HG03571 (cell line): ENCODE measurements at regions not wholly inside any gene's neighbourhood (a gene's known extent, or its start where the extent isn't known, plus 50 kb on each side); places are given as distances from the start of the nearest gene placed in this dataset.
"Not testable (repeated sequence)": the region's sequence is repeated elsewhere in the genome, so short reads cannot be mapped to it uniquely, and the experiment has no call there.

Experiments used
- ATAC-seq: cut with Tn5 transposase; IDR thresholded peaks from one replicate; pipeline ENCODE4 v1.9.1; 2021; ENCODE audit not compliant: unreplicated experiment

DNA sequence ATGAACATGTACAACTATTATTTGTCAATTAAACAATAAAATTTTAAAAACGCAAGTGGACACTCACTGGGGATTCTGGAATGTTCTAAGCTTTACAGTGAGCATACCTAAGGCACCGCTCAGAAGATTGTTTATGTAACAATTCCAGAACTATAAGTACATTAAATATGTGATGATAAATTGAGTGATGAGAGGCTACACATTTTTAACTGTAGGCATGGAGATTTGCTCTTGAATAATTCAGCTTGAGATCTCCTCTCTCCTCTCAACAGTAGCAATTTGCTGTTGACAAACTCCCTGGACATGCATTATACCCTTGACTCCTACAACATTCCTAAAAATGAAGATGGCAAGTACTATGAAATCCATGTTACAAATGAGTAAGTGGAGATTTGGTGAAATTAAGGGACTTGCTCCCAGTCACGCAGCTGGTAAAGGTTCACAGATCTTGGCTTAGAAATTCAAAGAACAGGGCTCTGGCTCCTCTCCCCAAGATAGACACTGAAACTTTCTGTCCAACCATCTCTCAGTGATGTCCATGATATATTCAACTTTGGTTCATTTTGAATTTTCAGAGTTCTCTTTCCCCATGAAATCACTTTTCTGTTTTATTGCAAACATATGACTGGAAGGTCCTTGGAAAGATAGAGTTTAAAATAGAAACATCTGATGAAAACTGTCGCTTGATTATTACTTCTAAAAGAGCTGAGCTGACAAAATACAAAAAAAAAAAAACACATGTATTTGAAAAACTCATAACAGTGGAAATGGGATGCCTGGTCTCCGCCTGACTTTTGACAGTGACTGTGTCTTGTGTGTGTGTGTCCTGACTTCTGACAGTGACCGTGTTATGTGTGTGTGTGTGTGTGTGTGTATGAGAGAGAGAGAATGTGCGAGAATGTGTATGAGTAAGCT lies 488.3 kb downstream of the TNS3 start:
- ATAC-seq = no peak

DNA sequence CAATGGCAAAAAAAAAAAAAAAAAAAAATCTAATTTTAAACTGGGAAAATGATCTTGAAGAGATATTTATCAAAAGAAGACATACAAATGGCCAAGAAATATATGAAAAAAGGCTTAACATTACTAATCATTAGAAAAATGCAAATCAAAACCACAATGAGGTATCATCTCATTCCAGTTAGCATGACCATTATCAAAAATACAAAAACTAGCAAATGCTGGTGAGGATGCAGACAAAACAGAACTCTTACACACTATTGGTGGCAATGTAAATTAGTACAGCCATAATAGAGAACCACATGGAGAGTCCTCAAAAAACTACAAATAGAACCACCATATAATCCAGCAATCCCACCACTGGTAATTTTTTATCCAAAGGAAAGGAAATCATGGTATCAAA lies 489.6 kb downstream of the TNS3 start:
- no peak for ATAC-seq

DNA sequence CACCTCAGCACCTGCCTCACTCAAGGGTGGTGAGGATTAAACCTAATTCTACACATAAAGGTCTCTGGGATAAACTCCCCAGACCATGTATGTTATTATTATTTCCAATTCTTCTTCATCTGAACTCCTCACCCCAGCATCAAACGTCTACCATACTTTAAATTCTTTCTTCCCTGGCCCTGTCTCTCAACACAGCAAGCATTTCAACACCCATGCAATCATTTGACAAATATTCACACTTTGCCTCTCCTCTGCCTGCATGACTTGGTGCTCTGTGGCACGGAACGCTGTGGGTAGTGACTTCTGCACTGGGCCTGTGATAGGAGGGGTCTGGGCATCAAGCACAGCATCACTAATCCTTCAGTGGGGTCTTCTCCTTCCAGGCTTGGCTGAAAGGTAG lies 490.8 kb downstream of the TNS3 start:
- no peak for ATAC-seq

DNA sequence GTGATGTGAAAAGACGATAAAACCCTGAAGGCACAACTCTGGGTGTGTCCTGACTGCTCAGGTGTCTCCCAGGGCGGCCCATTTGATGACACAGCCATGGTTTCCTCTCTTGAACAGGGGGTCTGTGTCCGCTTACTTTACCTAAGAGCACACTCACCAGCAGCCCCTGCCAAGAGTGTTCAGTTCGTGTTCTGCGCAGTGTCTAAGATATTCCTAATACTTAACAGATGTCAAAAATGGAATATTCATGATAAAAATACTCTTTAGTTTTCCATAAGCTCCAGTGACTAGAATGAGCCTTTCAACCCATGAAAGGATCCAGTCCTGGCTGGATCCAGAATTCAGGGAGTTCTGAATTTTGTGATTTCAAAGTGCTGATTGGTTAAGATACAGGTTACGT lies 492.4 kb downstream of the TNS3 start:
- no peak for ATAC-seq

DNA sequence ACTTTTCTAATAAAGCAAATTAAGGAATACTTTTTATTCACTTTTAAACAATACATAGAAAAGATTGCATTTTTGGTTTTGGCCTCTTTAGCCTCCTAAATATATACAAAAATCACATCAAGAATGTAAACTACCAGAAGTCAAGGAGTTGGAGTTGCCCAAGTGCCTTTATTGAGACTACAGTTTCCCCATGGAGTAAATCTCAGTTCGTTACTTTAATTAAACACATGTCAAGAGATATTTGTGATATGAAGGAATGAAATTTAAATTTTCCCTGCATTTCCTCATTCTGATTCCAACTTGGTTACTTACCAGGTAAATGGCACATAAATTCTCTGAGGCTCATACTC lies 492.9 kb downstream of the TNS3 start:
- no peak for ATAC-seq

DNA sequence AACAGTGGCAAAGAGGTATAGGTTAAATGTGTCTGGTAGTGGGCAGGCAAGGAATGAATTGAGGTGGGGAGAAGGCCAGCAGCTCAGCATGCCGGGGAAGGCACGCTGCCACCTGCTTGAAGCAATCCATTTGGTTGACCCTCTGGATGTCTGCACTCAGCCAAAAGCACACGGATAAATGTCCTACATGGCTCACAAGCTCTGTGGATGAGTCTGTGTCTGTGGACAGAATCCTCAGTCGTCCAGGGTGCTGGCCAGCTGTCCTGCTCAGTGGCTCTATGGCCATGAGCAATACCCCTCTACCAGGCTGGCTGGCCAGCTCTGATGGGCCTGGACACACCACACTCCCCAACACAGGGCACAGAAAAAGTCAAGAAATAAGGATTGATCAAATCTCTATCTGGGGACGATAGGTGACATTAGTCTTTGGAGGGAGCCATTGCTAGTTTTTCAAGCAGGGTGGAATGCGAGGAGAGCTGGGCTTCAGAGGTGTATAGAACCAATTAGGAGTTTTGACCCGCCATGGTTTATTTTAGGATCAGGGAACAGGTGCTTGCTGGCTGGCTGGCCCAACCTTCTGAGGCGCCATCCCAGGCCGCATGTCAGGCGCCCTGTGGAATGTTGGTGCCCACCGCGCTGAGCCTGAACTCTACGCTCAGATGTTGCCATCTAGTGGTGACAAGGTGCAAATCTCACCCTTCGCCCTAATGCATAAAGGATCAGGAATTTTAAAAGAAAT lies 493.4 kb downstream of the TNS3 start:
- ATAC-seq = no peak

DNA sequence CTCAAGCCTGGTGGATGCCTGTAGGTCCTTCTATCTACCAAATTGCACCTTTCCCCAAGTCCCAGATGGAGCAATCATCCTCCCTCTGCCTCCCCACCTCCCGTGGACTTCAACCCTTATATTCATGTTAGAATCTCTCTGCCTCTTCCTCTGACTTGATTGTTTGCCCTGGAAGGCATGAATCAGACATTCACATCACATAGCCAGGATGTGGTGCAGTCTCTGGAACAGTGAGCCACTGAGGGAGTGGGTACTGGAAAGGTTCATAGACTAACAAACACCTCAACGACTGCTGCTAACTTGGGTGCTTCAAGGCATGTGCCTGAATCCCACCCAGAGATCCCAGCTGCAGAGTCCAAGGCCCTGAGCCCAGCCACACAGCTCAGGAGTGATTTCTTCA lies 494.0 kb downstream of the TNS3 start:
- ATAC-seq = no peak

DNA sequence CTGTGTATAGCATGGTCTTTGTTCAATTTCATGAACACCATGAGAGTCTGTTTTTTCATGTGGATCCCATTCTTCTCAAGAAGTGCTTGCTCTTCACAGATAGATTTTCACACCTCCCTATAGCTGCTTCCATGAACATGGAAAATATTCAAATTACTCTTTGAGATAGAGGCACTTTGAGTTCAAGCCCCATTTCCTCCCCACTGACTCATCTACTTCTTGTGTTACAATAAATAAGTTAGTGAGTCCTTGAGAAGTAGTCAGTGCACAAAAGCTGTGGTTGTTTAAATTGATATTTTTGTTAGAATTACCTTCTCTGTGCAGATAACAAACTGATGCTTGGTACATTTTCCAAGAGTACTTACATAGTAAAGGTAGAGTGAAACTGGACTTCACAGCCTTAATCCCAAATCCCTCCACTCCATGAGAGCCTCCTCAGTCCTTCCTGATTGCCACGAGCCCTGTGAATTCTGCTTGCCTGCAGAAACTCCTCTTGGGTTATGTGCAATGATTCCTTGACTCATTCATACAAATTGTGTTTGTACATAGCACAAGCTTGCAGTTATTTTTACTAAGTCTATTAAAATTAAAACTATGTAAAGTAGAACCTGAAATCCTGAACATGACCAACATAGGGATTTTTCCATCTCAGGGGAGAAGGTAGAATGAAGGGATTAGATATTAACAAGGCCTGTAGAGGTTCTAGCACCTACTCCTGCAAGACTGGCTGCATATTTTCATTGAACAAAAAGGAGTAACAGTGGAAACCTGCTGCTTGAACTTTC lies 496.2 kb downstream of the TNS3 start:
- ATAC-seq = no peak

DNA sequence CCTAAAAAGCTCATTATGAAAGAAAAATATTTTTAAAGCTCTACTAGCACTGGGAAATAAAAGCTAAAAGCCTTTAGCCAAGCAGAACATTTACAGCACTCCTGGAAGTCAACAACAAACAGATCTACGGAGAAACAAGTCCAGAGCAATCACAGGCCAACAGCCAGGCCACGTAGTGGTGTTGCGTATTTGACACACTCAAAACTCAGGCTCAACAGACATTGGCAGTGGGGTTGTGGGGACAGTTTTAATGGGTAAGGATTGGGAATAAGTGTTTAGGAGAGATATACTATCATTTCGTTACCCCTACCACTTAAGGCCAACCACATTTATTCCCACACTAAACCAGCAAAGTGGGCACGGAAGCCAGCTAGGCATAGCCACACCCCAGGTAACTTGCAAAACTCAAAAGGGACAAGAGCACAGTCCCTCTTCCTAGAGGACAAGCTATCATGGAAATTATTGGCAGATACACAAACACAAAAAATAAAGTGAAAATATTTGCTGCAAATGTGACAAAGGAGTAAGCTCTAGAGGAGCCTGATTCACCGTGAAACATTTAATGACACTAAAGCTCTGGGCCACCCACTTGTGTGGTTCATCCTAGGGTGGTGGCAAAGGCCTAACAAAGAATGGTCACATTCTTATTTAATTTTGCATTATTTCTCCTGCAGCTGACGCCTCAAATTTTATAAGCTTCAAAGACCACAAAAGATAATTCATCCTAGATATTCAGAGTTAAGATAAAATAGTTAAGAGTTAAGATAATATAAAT lies 498.2 kb downstream of the TNS3 start:
- ATAC-seq = no peak

DNA sequence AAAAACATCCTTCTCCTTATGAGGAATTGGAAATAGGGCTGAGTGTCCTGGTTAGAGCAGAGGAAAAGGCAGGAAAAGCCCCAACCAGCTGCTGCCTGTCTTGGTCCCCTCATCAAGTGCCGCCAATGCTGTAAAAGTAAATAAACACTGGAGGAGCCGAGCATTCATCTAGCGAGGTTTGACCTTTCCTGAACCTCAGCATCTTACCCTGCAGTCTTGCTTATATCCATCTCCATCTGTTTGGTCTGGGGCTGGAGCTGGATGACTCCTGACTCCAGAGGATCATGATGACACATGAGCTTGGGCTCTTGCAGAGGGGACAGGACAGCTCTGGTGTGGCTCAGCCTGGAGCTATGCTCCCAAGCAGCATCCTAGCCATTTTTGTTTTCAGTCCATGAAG lies 501.1 kb downstream of the TNS3 start:
- no peak for ATAC-seq

DNA sequence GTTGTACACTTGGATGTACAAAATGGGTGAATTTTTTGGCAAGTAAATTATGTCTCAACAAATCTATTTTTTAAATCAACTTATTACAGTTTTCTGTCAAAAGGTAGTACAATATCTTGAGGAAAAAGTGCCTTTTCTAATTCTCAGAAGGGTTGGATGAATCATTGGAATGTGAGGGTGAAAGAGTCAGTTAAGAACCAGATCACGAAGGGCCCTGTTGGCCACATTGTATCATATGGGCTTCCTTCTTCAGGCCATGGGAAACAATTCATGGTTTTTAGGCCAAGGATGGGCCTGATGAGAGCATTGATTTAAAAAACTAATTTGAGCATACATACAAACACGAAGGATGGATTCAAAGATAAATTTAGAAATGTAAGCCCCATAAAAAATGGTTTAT lies 503.7 kb downstream of the TNS3 start:
- ATAC-seq = no peak

DNA sequence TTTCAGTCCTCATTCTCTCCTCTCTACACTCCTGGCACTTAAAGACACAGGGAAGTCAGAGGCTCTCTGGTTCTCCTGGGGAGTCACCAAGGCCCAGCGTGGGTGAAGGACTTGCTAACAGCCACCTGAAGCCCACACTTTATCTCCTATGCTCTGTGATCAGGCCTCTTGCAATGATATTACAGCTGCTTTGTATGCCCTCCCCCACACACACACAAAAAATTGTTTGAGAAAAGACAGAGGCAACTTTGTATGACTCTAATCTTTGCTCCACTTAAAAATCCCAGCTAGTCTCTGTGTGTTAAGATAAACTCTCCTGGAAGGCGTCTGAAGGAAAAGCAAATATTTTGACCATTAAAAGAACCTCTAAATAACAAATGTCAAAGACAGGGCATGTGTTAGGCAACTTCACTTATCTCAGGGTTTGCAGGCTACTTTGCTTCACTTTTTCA lies 507.2 kb downstream of the TNS3 start:
- no peak for ATAC-seq

DNA sequence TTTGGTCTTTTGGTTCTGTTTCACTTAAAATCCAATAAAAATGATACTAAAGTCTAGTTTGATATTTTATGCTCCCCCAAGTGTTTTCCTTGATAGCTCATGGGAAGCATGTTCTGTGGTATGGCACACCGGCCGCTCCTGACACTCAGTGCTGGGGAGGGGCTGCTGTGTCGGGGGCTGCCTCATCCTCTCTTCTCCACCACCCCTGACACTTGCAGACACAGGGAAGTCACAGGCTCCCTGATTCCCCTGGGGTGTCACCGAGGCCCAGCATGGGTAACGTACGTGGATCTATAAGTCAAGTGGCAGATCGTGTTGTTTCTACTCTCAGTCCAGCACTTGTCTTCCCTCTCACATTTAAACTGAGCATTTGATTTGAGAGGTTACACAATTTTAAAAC lies 508.6 kb downstream of the TNS3 start:
- no peak for ATAC-seq

DNA sequence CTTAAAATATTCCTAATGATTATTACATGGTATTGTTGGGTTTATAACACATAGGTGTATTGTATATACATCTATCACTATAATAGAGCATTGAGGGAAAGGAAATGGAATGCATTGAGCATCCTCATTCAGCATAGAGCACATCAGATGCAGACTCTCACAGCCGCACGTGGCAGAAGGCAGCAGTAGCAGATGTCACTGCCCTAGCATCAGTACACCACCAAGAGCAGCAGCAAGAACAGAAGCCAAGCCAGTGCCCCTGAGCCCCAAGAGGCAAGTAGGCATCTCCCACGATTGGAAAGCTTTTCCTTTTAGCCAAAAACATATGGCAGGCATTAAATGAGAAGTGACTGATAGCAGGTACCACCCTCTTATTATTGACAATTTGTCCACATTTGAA lies 510.0 kb downstream of the TNS3 start:
- no peak for ATAC-seq

DNA sequence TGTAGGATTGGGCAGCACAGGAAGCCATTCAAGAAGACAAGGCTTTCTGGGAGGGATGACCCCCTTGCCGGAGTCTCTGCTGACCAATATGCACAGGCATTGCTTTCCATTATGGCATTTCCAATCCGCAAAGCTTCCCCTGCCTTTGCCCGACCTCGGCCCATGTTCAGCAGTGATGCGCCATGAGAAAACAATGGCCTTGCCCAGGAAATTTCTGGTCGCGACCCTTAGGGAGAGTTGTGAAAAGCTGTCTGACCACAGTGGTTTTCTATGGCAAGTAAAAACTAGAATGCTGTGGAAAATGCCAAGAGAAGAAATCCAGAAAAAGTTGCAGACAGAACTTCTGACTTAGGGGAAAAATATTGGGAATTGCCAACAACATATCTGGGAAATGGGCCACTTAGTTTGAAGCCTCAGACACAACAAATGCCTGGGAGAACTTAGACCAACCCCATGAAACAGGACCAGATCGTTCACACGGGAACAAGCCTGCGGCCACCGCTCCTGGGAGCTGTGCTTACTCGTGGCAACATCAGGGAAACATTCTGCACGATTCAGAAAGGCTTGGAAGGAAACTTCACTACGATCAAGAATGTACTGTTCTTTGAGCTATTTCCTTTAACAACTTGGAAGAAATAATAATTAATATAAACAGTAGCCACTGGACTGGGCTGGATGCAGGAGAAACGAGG lies 512.4 kb downstream of the TNS3 start:
- ATAC-seq = no peak

DNA sequence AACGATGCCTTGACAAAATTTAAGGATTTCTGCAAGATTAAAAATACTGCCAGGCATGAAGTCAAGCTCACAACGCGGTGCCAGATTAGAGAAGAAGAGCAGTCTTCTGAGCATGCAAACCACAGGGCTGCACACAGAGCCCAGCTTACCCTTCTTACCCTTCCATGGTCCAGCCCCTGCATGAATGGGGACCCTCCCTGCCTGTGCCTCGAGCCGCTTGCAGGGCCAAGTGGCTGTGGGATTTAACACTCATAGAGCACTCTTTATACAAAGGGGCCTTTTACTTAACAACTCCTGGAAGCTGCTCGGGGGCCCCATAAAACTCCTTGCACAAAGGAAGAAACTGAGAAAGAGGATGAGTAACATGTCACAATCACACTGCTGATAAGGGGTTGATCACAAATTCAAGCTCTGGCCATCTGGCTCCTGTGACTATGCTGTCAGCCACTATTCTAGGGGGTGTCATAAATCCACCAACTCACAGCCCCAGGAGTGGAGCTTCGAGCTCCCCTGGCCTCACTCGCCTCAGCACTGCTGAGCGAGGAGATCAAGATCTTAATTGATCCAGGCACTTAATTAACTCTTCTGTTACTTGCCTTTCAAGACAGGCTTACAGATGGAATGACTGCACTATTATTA lies 514.8 kb downstream of the TNS3 start:
- no peak for ATAC-seq

DNA sequence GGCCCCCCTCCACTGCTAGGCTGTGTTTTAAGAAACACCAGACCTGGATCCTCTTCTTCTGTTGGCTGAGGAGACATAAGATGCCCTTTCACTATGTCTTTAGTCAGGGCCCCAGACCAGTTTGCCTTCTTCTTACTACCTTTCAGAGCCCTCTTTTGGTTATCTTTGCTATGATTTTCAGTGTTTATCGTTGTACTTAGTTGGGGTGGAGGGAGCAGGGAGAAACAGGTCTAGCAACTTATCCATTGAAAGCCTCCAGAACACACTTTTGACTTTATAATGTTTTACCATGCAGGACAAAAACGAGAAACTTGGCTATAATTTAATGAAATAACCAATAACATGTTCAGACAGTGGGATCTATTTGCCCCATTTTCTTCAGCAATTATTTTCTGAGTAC lies 525.2 kb downstream of the TNS3 start:
- no peak for ATAC-seq

DNA sequence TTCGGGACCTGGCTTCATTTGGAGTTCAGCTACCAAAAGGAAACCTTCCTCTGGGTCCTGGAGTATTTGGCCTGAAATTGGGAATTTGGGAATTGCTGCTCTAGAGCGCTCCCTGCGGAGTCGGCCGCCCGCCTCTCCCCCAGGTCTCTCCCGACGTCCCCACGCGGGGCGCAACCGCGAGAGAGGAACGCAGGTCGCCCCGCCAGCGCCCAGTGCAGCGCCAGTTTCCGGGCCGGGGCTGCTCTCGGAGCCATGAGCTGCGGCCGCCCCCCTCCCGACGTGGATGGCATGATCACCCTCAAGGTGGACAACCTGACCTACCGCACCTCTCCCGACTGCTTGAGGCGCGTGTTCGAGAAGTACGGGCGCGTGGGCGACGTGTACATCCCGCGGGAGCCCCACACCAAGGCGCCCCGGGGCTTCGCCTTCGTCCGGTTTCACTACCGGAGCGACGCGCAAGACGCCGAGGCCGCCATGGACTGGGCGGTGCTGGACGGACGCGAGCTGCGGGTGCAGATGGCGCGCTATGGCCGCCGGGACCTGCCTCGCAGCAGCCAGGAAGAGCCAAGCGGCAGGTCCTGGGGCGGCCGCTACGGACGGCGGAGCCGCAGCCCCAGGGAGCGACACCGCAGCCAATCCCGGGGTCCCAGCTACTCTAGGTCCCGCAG lies 529.2 kb downstream of the TNS3 start:
- not testable (repeated sequence) for ATAC-seq

DNA sequence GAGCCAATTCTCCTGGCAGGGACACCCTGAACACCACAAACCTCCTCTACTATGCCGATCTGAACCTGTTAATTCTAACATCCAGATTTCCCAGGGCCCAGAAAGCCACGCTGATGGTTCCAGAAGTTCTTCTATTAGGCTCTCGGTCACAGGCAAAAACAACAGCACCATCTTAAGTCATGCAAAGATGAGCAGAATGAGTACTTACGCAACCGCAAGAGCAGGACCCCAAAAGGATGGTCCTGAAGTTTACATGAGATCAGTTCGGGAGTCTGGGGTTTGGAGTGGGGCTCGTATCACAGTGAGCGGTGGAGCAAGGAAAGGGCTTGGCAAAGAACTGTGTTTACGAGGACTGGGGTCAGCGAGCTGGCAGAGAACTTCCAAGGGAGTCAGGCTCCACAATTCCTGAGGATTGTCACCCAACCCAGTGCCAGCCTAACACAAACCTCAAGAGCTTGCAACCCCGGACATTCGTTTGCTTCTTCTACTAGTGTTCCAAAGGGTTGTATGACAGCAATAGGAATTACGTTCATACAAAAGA lies 532.6 kb downstream of the TNS3 start:
- no peak for ATAC-seq
